A549 (cell line): ENCODE measurements at regions not wholly inside any gene's neighbourhood (a gene's known extent, or its start where the extent isn't known, plus 50 kb on each side); places are given as distances from the start of the nearest gene placed in this dataset.

Experiments used
- ATAC-seq, 2 experiments: fragments of 200-7000 bp in 1 of 2; fragments of >200 bp in 1 of 2; cut with Nextera tagmentation in 1 of 2; cut with Tn5 transposase in 1 of 2; 3 replicates each; pipeline versions ENCODE4 v1.8.0 to v1.9.1; 2018 to 2020; ENCODE audit warnings: mild to moderate bottlenecking in 1 of 2, moderate library complexity in 1 of 2
- CTCF ChIA-PET: fragments of 300-600 bp; sonication (Branson Sonifier 250); formaldehyde crosslinking; extraction: SDS; loops from one replicate; lab custom pipeline; 2021; ENCODE audit warnings: antibody characterized with exemption, inconsistent platforms; lab: Yijun Ruan, JAX
- POLR2A ChIA-PET: fragments of 350-600 bp; formaldehyde crosslinking; extraction: SDS; loops from one replicate; lab custom pipeline; 2021; ENCODE audit warnings: antibody characterized with exemption, inconsistent platforms; lab: Yijun Ruan, JAX
- DNase-seq, 2 experiments: peaks; one replicate each; pipeline versions ENCODE4 v3.0.0 to v3.0.0-alpha.2; 2011 to 2016; ENCODE audit warnings: low read depth in 1 of 2, low spot score in 1 of 2
- FAIRE-seq: peaks from 2 replicates; lab custom pipeline; 2011; peaks lifted over from hg19 to GRCh38; lab: Jason Lieb, UNC
- H3K27ac ChIP-seq, 2 experiments: fragments of >200 bp; sonication (Bioruptor Twin); formaldehyde crosslinking; 3 replicates each; pipeline ENCODE4 v1.5.1; 2016 to 2017
- H3K4me1 ChIP-seq: fragments of >200 bp; sonication (Bioruptor Twin); formaldehyde crosslinking; 3 replicates; pipeline ENCODE4 v1.6.1; 2016
- H3K4me2 ChIP-seq: fragments of >200 bp; sonication (Bioruptor Twin); formaldehyde crosslinking; 3 replicates; pipeline ENCODE4 v1.6.1; 2016
- H3K4me3 ChIP-seq: fragments of >200 bp; sonication (Bioruptor Twin); formaldehyde crosslinking; 3 replicates; pipeline ENCODE4 v1.5.1; 2016
- H3K9me3 ChIP-seq: fragments of >200 bp; sonication (Bioruptor Twin); formaldehyde crosslinking; 3 replicates; pipeline ENCODE4 v1.6.1; 2016
- CBX8 ChIP-seq: fragments of 200-600 bp; sonication (generic); IDR thresholded peaks from 2 replicates; pipeline ENCODE4 v1.6.1; 2016
- FOSB ChIP-seq: fragments of 250-450 bp; sonication (Bioruptor Pico); IDR thresholded peaks from 2 replicates; pipeline ENCODE4 v1.5.0; 2020; ENCODE audit warnings: mild to moderate bottlenecking, moderate library complexity
- FOSL2 ChIP-seq, 2 experiments: fragments of 450-650 bp in 1 of 2; fragments of >200 bp in 1 of 2; sonication (Bioruptor Twin) in 1 of 2; formaldehyde crosslinking; IDR thresholded peaks; 2 replicates each; pipeline versions ENCODE4 v1.5.0 to v1.6.1; 2016 to 2020; ENCODE audit warnings: mild to moderate bottlenecking in 1 of 2, moderate library complexity in 1 of 2
- HOXA7 ChIP-seq: fragments of 250-450 bp; sonication (Bioruptor Pico); IDR thresholded peaks from 2 replicates; pipeline ENCODE4 v1.5.0; 2020; ENCODE audit warnings: mild to moderate bottlenecking, moderate library complexity
- HOXB5 ChIP-seq: fragments of 250-450 bp; sonication (Bioruptor Pico); IDR thresholded peaks from 2 replicates; pipeline ENCODE4 v1.5.0; 2020; ENCODE audit warnings: mild to moderate bottlenecking, moderate library complexity
- MAFK ChIP-seq: fragments of 450-650 bp; IDR thresholded peaks from 2 replicates; pipeline ENCODE4 v1.6.1; 2014; ENCODE audit not compliant: partially characterized antibody
- MYC ChIP-seq: IDR thresholded peaks from 2 replicates; pipeline ENCODE4 v1.6.1; 2012; ENCODE audit warnings: mild to moderate bottlenecking, inconsistent platforms, low read length, improper control_type of control experiment, borderline replicate concordance
- NFE2L2 ChIP-seq: fragments of 150-350 bp; conservative IDR thresholded peaks from 2 replicates; pipeline ENCODE4 v1.6.1; 2014; ENCODE audit warnings: low read length
- NR3C1 ChIP-seq: fragments of >200 bp; sonication (Bioruptor Twin); formaldehyde crosslinking; IDR thresholded peaks from 3 replicates; pipeline ENCODE4 v1.6.1; 2017
- POLR2AphosphoS2 ChIP-seq: conservative IDR thresholded peaks from 2 replicates; pipeline ENCODE4 v1.6.1; 2012; ENCODE audit warnings: low read length, improper control_type of control experiment, inconsistent platforms
- RAD21 ChIP-seq, 2 experiments: fragments of >200 bp in 1 of 2; sonication (Bioruptor Twin) in 1 of 2; formaldehyde crosslinking in 1 of 2; IDR thresholded peaks in 1 of 2; conservative IDR thresholded peaks in 1 of 2; 2 replicates in 1 of 2; 3 replicates in 1 of 2; pipeline ENCODE4 v1.6.1; 2012 to 2018; ENCODE audit warnings: inconsistent platforms in 1 of 2
- SMC3 ChIP-seq: fragments of >200 bp; sonication (Bioruptor Twin); formaldehyde crosslinking; IDR thresholded peaks from 3 replicates; pipeline ENCODE4 v1.6.1; 2018; ENCODE audit warnings: inconsistent platforms
- SREBF2 ChIP-seq: fragments of 450-650 bp; IDR thresholded peaks from 2 replicates; pipeline ENCODE4 v1.6.1; 2014; ENCODE audit warnings: mild to moderate bottlenecking, moderate library complexity
- TP53 ChIP-seq: fragments of 250-450 bp; sonication (Bioruptor Pico); IDR thresholded peaks from 2 replicates; pipeline ENCODE4 v1.5.0; 2021; ENCODE audit warnings: mild to moderate bottlenecking, moderate library complexity
- ZFP36 ChIP-seq: fragments of 450-650 bp; IDR thresholded peaks from 2 replicates; pipeline ENCODE4 v1.6.1; 2014; ENCODE audit warnings: borderline replicate concordance; ENCODE audit not compliant: partially characterized antibody
- WGBS: methylation state at CpG from one replicate; pipeline ENCODE4 v1.1.6; 2017; ENCODE audit errors: missing lambda C conversion rate; 5-methylcytosine and 5-hydroxymethylcytosine counted together
- TF ChIP-seq, protein P1 (sequence below): fragments of 250-450 bp; sonication (Bioruptor Pico); IDR thresholded peaks from 2 replicates; pipeline ENCODE4 v1.5.0; 2020; ENCODE audit warnings: low read depth, mild to moderate bottlenecking, moderate library complexity
- TF ChIP-seq, protein P2 (sequence below): IDR thresholded peaks from 2 replicates; pipeline ENCODE4 v1.6.1; 2012
- TF ChIP-seq, protein P3 (sequence below): IDR thresholded peaks from 2 replicates; pipeline ENCODE4 v1.6.1; 2012; ENCODE audit warnings: low read depth, borderline replicate concordance
- TF ChIP-seq, protein P4 (sequence below): IDR thresholded peaks from 2 replicates; pipeline ENCODE4 v1.6.1; 2012
- TF ChIP-seq, protein P5 (sequence below): fragments of 450-650 bp; IDR thresholded peaks from 2 replicates; pipeline ENCODE4 v1.6.1; 2014; ENCODE audit warnings: antibody characterized with exemption
- TF ChIP-seq, protein P6 (sequence below): fragments of >200 bp; sonication (Bioruptor Twin); formaldehyde crosslinking; IDR thresholded peaks from 2 replicates; pipeline ENCODE4 v1.6.1; 2016

DNA sequence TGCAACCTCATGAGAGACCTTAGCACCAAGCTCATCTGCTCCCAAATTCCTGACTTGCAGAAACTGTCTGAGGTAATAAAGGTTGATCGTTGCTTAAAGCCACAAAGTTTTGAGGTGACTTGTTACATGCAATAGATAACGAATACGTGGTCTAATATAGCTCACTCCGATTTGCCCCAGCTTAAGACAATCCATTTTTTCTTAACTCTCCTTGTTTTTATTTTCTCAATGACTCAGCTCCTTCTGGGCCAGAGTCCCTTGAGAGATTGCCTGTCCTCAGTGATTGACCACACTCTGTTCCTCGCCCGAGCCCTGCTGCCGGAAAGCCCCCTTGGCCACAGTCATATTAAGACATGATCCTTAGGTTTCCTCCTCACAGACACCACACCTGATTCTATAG, 63.7 kb upstream of the FANCC start:
- ATAC-seq (peak in 1 of 2 experiments; percentile 46; a peak in 3 of 6 replicates), DNase-seq (peak in 1 of 2 experiments; percentile 55), FAIRE-seq (peak; percentile 36)
- H3K4me1 ChIP-seq: peaks cover 49% of the 10 kb centered on the region
- H3K9me3 ChIP-seq: no peaks in the 10 kb centered on the region
- POLR2A ChIA-PET: interaction anchor here (0.6 kb wide), 2 partner anchors 63 to 100 kb away, joined by 3 to 4 read pairs; no protein-coding TSS in a partner anchor
- H3K27ac ChIP-seq: peak overlapping the region; percentile 59 to 78
- peak overlapping the region; percentile 39 for H3K4me2 ChIP-seq
- no peak overlapping the region for H3K4me3 ChIP-seq
- WGBS: 4% methylated on average over 7 of the region's 7 CpGs
- CTCF ChIA-PET: interaction anchor here (1.1 to 2.8 kb wide), 3 partner anchors 31 to 700 kb away, joined by 3 to 8 read pairs (median 4); no protein-coding TSS in a partner anchor
- TF ChIP-seq SREBF2 (no peak), FOSL2 (IDR thresholded peaks at IDR 0.05) (no peak), FOSL2 (CRISPR knock-in tag; IDR thresholded peaks at IDR 0.05) (0 out of 2 replicates have a peak, but pooled peaks have one; percentile 34), MAFK (peak; percentile 82)

DNA sequence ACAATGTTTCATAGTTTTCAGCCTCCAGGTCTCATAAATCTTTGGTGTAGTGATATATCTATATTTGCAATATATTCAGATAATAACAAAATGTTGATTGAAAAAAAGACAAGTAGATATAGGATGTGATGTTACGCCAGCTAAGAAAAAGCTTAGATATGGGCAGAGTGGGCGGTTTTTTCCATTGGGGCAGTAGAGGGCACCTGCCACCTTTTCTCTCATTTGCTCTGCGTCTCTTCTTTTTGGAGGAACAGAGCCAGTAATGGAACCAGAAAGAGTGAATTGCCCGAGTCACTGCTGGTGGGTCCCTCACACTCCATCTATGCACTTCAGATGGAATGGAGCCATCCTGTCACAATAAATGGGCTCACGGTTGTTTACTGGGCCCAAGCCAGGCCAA, 62.1 kb upstream of the FANCC start:
- CTCF ChIA-PET: interaction anchor here (0.6 to 1.3 kb wide), 3 partner anchors 32 to 560 kb away, joined by 3 read pairs; no protein-coding TSS in a partner anchor
- ATAC-seq (no peak), DNase-seq (peak in 1 of 2 experiments; percentile 16), FAIRE-seq (no peak)
- POLR2A ChIA-PET: no interaction called here
- peaks cover 39% of the 10 kb centered on the region for H3K4me1 ChIP-seq
- no peaks in the 10 kb centered on the region for H3K9me3 ChIP-seq
- H3K4me2 ChIP-seq: no peak overlapping the region
- H3K27ac ChIP-seq: no peak overlapping the region
- 90% methylated on average over 5 of the region's 5 CpGs for WGBS
- H3K4me3 ChIP-seq: no peak overlapping the region
- TF ChIP-seq SMC3 (0 out of 3 replicates have a peak, but pooled peaks have one; percentile 13), RAD21 (conservative IDR thresholded peaks at IDR 0.05 in 1 of 2, IDR thresholded peaks at IDR 0.05 in 1 of 2) (peak in 1 of 2 experiments; percentile 40; a peak in 2 of 5 replicates)
- TF ChIP-seq, protein P1, sequence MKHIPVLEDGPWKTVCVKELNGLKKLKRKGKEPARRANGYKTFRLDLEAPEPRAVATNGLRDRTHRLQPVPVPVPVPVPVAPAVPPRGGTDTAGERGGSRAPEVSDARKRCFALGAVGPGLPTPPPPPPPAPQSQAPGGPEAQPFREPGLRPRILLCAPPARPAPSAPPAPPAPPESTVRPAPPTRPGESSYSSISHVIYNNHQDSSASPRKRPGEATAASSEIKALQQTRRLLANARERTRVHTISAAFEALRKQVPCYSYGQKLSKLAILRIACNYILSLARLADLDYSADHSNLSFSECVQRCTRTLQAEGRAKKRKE (CRISPR knock-in tag): no peak

DNA sequence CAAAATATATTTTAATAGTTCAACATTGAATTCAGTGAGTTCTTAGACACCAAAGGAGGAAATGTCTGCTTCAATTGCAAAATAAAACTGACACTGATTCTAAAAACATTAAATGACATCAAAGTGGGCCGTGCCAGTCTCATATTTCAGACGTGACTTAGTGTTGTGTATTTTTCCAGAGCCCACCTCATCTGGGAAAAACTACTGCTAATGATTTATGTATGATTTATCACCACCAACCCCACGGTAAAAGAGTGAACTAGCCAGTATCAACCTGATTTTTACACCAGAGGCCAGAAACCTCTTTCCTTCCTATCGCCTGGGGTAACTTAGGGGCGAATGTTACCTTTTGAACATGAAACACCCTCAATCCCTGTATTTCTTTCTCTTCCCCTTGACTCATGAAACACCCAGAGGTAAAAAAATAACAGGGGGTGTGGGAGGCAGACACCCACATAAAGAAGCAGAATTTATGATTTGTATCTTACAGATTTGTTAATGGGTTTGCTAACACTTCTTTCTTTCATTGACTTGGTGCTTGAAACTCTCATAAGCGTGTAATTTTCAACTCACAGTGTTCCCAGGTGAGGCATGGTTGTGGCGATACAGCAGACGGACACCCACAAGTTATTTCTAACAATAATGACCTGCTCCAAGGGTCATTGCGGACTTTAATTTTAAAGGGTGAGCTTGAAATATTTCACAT, 56.4 kb upstream of the FANCC start:
- H3K4me3 ChIP-seq: no peak overlapping the region
- POLR2A ChIA-PET: no interaction called here
- DNase-seq: no peak
- peaks cover 10% of the 10 kb centered on the region; the same call in 1 of the 3 replicates for H3K4me1 ChIP-seq
- FAIRE-seq: no peak
- no peak overlapping the region for H3K27ac ChIP-seq
- TF ChIP-seq CBX8: no peak
- no peak for TF ChIP-seq ZFP36
- TF ChIP-seq HOXB5 (CRISPR knock-in tag): no peak
- TF ChIP-seq, protein P2, sequence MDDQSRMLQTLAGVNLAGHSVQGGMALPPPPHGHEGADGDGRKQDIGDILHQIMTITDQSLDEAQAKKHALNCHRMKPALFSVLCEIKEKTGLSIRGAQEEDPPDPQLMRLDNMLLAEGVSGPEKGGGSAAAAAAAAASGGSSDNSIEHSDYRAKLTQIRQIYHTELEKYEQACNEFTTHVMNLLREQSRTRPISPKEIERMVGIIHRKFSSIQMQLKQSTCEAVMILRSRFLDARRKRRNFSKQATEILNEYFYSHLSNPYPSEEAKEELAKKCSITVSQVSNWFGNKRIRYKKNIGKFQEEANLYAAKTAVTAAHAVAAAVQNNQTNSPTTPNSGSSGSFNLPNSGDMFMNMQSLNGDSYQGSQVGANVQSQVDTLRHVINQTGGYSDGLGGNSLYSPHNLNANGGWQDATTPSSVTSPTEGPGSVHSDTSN: no peak
- no peak for TF ChIP-seq FOSB (CRISPR knock-in tag)
- TF ChIP-seq MYC: no peak
- TF ChIP-seq, protein P3, sequence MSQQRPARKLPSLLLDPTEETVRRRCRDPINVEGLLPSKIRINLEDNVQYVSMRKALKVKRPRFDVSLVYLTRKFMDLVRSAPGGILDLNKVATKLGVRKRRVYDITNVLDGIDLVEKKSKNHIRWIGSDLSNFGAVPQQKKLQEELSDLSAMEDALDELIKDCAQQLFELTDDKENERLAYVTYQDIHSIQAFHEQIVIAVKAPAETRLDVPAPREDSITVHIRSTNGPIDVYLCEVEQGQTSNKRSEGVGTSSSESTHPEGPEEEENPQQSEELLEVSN: no peak
- no peak for TF ChIP-seq POLR2AphosphoS2
- no peak for TF ChIP-seq FOSL2 (IDR thresholded peaks at IDR 0.05)
- no peak for TF ChIP-seq FOSL2 (CRISPR knock-in tag; IDR thresholded peaks at IDR 0.05)
- TF ChIP-seq NFE2L2: no peak
- TF ChIP-seq, protein P4, sequence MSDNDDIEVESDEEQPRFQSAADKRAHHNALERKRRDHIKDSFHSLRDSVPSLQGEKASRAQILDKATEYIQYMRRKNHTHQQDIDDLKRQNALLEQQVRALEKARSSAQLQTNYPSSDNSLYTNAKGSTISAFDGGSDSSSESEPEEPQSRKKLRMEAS: no peak
- TF ChIP-seq, protein P5, sequence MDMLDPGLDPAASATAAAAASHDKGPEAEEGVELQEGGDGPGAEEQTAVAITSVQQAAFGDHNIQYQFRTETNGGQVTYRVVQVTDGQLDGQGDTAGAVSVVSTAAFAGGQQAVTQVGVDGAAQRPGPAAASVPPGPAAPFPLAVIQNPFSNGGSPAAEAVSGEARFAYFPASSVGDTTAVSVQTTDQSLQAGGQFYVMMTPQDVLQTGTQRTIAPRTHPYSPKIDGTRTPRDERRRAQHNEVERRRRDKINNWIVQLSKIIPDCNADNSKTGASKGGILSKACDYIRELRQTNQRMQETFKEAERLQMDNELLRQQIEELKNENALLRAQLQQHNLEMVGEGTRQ: no peak
- TF ChIP-seq NR3C1: no peak
- TF ChIP-seq TP53: no peak
- TF ChIP-seq HOXA7 (CRISPR knock-in tag): no peak
- TF ChIP-seq, protein P6, sequence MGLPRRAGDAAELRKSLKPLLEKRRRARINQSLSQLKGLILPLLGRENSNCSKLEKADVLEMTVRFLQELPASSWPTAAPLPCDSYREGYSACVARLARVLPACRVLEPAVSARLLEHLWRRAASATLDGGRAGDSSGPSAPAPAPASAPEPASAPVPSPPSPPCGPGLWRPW: no peak
- 80% methylated on average over 9 of the region's 9 CpGs for WGBS
- ATAC-seq: no peak
- no peaks in the 10 kb centered on the region for H3K9me3 ChIP-seq
- no peak overlapping the region; the same call in 2 of the 3 replicates for H3K4me2 ChIP-seq
- CTCF ChIA-PET: no interaction called here
